GDM1 (cell line): ENCODE measurements at regions not wholly inside any gene's neighbourhood (a gene's known extent, or its start where the extent isn't known, plus 50 kb on each side); places are given as distances from the start of the nearest gene placed in this dataset.

ENCODE experiments used
- DNase-seq: peaks from one replicate; lab custom pipeline; 2025; lab: John Stamatoyannopoulos, UW

DNA sequence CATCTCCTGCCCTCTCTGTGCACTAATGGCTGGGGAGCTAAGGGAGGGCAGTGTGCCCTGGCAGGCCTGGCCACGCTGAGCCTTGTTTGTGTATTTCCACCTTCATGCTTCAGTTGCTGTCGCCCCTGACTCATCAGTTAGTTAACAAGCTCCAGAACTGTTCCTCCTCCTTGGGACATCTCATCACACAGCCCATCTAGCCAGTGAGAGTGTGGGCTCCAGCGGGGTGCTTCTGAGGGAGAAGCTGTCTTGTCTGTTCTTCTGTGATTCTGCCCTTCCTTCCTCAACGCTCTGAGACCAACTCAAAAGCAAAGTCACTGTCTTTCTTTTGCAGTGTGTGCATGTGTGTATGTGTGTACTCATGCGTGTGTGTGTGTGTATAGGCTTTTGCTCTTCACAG lies 58.3 kb upstream of the CPEB4 start:
- no peak for DNase-seq

DNA sequence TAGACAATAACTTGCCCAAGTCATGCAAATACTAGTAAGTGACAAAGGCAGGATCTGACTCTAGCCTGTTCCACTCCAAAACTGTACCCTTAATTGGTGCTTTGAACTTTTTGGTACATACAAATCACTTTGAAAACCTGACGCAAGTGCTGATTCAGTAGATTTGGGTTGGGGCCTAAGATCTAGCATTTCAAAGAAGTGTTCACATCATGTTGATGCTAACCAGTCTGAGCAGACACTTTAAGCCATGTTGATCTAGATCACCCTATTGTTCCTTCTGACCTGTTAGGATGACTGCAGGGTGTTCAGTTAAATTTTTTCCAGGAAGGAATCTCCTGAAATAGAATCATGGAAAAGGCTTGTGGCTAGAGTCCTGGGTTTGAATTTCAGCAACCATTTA lies 57.7 kb upstream of the CPEB4 start:
- DNase-seq, result no peak

DNA sequence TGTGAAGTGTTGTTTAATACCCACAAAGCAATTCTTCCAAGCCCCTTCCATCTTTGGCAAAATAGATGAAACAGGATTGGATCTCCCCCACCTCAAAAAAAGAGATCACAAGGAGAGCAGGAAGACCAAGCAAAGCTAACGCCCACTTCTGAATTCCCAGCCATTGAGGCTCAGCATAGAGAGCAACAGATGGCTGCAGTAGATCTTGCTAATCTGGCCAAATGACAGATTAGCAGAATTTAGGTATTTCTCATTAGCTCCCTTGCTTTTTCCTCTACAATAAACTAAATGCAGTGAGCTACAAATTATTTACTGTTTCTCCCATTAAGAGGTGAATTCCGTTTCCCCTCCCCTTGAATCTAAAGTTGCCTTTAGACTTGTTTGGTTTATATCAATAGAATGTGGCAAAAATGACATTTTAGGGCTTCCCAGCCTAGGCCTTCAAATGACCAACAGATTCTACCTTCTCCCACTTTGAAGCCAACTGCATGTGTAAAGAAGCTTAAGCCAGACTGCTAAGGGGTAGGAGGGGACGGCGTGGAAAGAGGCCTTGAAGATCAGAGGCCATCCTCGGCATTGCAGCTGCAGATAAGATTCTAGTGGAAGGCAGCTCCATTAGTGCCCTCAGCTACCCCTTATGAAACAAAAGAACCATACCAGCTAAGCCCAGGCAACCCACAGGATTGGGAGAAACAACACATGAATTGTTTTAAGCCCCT lies 56.8 kb upstream of the CPEB4 start:
- DNase-seq, result no peak

DNA sequence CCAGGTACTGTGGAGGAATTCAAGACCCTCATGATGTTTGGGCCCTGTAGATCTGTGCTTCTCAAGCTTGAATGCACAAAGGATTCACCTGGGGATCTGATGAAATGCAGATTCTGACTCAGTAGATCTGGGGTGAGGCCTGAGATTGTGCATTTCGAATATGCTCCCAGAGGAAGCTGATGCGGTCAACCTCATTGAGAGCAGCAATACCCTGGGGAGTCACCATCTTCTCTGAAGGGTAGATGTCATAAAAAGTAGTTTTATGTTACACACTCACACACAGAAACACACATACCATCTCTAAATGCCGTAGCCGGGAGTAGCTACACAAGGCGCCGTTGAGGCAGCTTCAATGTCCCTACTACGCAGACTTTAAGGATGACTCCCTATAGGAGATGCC lies 55.8 kb upstream of the CPEB4 start:
- no peak for DNase-seq

DNA sequence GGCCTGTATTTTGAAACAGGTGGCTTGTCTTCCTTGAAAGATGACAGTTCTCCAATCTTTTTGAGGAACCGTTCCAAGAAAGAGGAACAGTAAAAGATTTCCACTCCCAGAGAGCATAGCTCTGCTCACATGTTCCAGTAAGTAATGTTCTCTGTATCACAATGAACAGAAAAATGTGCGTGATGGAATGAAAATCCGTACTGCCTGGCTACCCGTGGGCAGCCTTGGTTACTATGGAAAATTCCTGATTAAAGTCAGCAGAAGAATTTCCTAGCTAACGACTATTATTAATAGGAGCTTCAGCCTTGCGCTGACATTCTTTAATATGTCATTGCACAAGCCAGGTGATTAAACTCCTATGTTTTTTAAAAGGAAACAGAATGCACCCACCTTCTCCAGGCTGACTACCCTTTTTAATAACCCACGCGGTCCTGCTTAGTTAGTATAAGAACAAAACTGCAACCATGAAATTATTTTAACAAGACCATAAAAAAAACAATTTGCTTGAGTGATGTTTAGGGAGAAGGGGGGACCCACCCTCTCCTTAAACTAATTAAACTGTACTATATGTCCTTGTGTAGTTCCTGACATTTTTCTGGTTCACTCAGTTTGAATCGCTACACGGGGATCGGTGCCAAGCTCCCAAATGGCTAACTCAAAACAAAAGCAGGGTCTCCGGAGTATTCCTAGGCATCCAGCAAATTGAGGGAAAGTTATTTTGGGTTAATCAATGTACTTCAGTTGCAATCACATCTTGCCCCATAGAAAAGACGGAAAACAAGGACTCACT lies 54.8 kb upstream of the CPEB4 start:
- no peak for DNase-seq

DNA sequence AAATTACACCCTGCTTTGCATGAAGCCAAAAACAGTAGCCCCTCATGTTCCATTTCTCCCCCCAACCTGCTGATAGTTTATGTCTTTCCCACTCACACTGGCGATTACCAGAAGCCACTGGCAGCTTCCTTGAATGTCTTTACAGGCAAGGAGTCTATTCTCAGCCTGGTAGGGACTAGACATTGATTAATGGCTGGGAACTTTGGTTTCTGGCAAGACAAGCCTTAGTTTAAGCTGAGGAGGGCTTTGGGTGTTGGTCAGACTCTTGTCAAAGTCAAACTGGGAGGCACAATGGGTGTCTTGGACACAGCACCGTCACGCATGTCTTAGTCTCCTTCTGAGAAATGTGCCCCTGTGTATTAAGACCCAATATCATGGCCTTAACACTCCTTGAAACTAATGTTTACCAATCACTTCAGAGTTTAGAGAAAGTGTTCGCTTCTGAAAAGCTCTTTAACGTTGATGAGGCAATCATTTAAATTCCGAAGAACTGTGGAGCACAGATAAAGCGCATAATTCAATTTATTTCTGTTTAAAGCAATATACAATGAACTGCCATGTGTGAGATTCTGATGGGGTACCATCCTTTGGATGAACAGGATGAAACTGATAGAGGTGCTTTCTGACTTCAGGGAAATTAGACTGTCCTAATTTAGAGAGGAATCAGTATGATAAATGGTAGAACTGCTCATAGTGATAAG lies 53.9 kb upstream of the CPEB4 start:
- DNase-seq, result no peak

DNA sequence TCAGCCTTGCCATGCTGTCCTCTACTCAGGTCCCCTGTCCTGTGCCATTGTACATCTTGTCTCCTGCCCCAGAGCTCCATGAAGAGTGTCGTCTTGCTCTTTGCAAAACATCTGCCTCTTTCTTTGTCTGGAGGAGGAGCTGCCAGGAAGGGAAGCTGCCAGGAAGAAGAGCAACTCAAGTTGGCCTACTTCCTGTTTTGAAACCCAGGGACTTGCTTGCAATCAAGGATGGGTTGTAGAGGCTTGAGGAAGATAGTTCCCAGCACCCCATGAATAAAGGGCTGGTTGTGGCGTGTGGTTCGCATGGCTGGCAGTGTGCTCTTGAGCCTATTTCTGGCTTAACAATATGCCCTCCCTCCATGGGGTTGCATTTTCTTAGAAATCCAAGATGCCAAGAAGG lies 53.0 kb upstream of the CPEB4 start:
- DNase-seq, result no peak

DNA sequence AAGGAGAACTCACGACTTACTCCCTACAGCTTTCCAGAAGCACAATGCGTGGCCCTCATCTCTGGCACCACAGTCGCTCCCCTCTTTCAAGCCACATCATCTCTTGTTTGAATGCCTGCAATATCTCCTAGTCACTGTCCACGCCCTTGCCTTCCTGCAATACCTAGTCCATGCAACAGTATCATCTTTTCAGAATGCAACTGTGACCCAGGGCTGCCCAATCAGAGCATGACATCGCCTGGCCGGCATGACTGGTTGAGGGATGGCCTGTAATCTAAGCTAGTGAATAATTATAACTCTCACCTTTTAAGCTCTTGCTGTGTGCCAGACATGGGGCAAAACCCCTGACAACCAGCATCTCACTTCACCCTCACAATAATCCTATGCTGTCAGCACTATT lies 52.5 kb upstream of the CPEB4 start:
- no peak for DNase-seq

DNA sequence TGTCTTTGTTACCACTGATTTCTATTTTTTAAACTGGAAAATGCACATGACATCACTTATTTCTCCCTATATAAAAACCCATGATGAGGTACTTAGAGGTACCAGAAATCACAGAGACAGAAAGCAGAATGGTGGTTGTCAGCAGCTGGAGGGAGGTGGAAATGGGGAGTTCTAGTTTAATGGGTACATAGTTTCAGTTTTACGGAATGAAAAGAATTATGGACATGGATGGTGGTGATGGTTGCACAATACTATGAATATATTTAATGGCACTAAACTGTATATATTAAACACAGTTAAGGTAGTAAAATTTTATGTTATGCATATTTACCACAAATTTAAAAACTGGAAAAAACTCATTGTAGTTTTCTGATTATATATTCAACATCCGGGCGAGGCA lies 50.5 kb upstream of the CPEB4 start:
- no peak for DNase-seq
